ENCODE measurements at regions not wholly inside any gene's neighbourhood (a gene's known extent, or its start where the extent isn't known, plus 50 kb on each side); places are given as distances from the start of the nearest gene placed in this dataset.
"Not testable (repeated sequence)": the region's sequence is repeated elsewhere in the genome, so short reads cannot be mapped to it uniquely, and the experiment has no call there.

- H3K4me3 ChIP-seq (ENCODE audit: low read depth, low read length): no peak overlapping the region
- DNase-seq (ENCODE audit: low read depth): no peak
- FAIRE-seq: no peak
Measured at GRCh38 chr2:183837157-183837556, 712.9 kb downstream of the NUP35 start.

GRCh38 chr2:183838295-183838694 lies 714.1 kb downstream of the NUP35 start:
- no peak for TF ChIP-seq CTCF (IDR thresholded peaks at IDR 0.05; ENCODE audit: insufficient read depth, low read length, severe bottlenecking)
- no peaks in the 10 kb centered on the region for H3K36me3 ChIP-seq (ENCODE audit: control insufficient read depth, insufficient read depth, low read length)
- no peak for DNase-seq (ENCODE audit: low read depth)

More at GRCh38 chr2:183837157-183837556, 712.9 kb downstream of the NUP35 start:
- no peaks in the 10 kb centered on the region for H3K36me3 ChIP-seq (ENCODE audit: control insufficient read depth, insufficient read depth, low read length)
- H3K27me3 ChIP-seq (ENCODE audit: control insufficient read depth, insufficient read depth, low read length): no peaks in the 10 kb centered on the region
- TF ChIP-seq CTCF (IDR thresholded peaks at IDR 0.05; ENCODE audit: insufficient read depth, low read length, severe bottlenecking): no peak

GRCh38 chr2:183840061-183840584 lies 715.9 kb downstream of the NUP35 start:
- no peak overlapping the region for H3K4me3 ChIP-seq (ENCODE audit: low read depth, low read length)
- TF ChIP-seq CTCF (IDR thresholded peaks at IDR 0.05; ENCODE audit: insufficient read depth, low read length, severe bottlenecking): no peak
- FAIRE-seq: no peak

More at GRCh38 chr2:183838295-183838694, 714.1 kb downstream of the NUP35 start:
- FAIRE-seq: no peak
- no peaks in the 10 kb centered on the region for H3K27me3 ChIP-seq (ENCODE audit: control insufficient read depth, insufficient read depth, low read length)
- no peak overlapping the region for H3K4me3 ChIP-seq (ENCODE audit: low read depth, low read length)

GRCh38 chr2:183849826-183850225 lies 725.6 kb downstream of the NUP35 start:
- H3K36me3 ChIP-seq (ENCODE audit: control insufficient read depth, insufficient read depth, low read length); FAIRE-seq; DNase-seq (ENCODE audit: low read depth); H3K27me3 ChIP-seq (ENCODE audit: control insufficient read depth, insufficient read depth, low read length); H3K4me3 ChIP-seq (ENCODE audit: low read depth, low read length): not testable (repeated sequence)

More at GRCh38 chr2:183840061-183840584, 715.9 kb downstream of the NUP35 start:
- DNase-seq (ENCODE audit: low read depth): no peak
- H3K36me3 ChIP-seq (ENCODE audit: control insufficient read depth, insufficient read depth, low read length): no peaks in the 10 kb centered on the region
- no peaks in the 10 kb centered on the region for H3K27me3 ChIP-seq (ENCODE audit: control insufficient read depth, insufficient read depth, low read length)

GRCh38 chr2:183859129-183859528 lies 734.9 kb downstream of the NUP35 start:
- H3K36me3 ChIP-seq (ENCODE audit: control insufficient read depth, insufficient read depth, low read length): no peaks in the 10 kb centered on the region
- H3K4me3 ChIP-seq (ENCODE audit: low read depth, low read length): no peak overlapping the region
- FAIRE-seq: no peak
- no peak for TF ChIP-seq CTCF (IDR thresholded peaks at IDR 0.05; ENCODE audit: insufficient read depth, low read length, severe bottlenecking)
- no peak for DNase-seq (ENCODE audit: low read depth)
- H3K27me3 ChIP-seq (ENCODE audit: control insufficient read depth, insufficient read depth, low read length): no peaks in the 10 kb centered on the region

- TF ChIP-seq CTCF (IDR thresholded peaks at IDR 0.05; ENCODE audit: insufficient read depth, low read length, severe bottlenecking): no peak
- Histone ChIP-seq H3K27me3 (ENCODE audit: control insufficient read depth, insufficient read depth, low read length) (no peaks in the 10 kb centered on the region), H3K36me3 (ENCODE audit: control insufficient read depth, insufficient read depth, low read length) (no peaks in the 10 kb centered on the region), H3K4me3 (ENCODE audit: low read depth, low read length) (no peak overlapping the region)
- no peak for DNase-seq (ENCODE audit: low read depth)
- FAIRE-seq: no peak
Measured at GRCh38 chr2:183866666-183867065, 731.7 kb upstream of the ZNF804A start.

Data from bronchial epithelial cell (primary cell).